CD4-positive, alpha-beta memory T cell (primary cell): ENCODE measurements at regions not wholly inside any gene's neighbourhood (a gene's known extent, or its start where the extent isn't known, plus 50 kb on each side); places are given as distances from the start of the nearest gene placed in this dataset.
A peak's percentile ranks its signal among the peaks of the same experiment; 100 is the strongest.
"Not testable (repeated sequence)": the region's sequence is repeated elsewhere in the genome, so short reads cannot be mapped to it uniquely, and the experiment has no call there.

Source experiments
- CTCF ChIA-PET: fragments of 350-600 bp; sonication (Branson Sonifier 250); formaldehyde crosslinking; loops from one replicate; lab custom pipeline; 2021; ENCODE audit warnings: inconsistent platforms; ENCODE audit not compliant: partially characterized antibody; lab: Charles Lee
- POLR2A ChIA-PET: fragments of 350-600 bp; sonication (Branson Sonifier 250); formaldehyde crosslinking; loops from one replicate; lab custom pipeline; 2021; ENCODE audit not compliant: partially characterized antibody; lab: Charles Lee
- DNase-seq, 5 donors: peaks; one replicate each; pipeline versions ENCODE4 v3.0.0 to v3.0.0-alpha.2; 2020 to 2022; ENCODE audit warnings: mixed read lengths in 1 of 5
- H3K27ac ChIP-seq: one replicate; pipeline ENCODE4 v1.7.0; 2013; ENCODE audit warnings: low read depth, low read length
- H3K27me3 ChIP-seq: 2 replicates; pipeline ENCODE4 v1.7.0; 2013; ENCODE audit warnings: mild to moderate bottlenecking, low read length, moderate library complexity; ENCODE audit not compliant: insufficient read depth
- H3K36me3 ChIP-seq: 2 replicates; pipeline ENCODE4 v1.7.0; 2013; ENCODE audit warnings: mild to moderate bottlenecking, low read length, moderate library complexity; ENCODE audit not compliant: insufficient read depth
- H3K4me1 ChIP-seq: 2 replicates; pipeline ENCODE4 v1.7.0; 2013; ENCODE audit warnings: mild to moderate bottlenecking, low read length, moderate library complexity; ENCODE audit not compliant: insufficient read depth
- H3K4me3 ChIP-seq, 2 donors: one replicate each; pipeline ENCODE4 v1.7.0; 2013; ENCODE audit warnings: low read length in 2 of 2, mild to moderate bottlenecking in 1 of 2
- H3K9me3 ChIP-seq, 2 donors: one replicate each; pipeline ENCODE4 v1.7.0; 2013; ENCODE audit warnings: low read length in 2 of 2, control low read depth in 1 of 2; ENCODE audit not compliant: control insufficient read depth in 1 of 2
- H3K27ac Mint-ChIP-seq, 7 donors: one replicate each; pipeline ENCODE4 v1.8.0; 2020 to 2021; ENCODE audit warnings: mixed read lengths in 7 of 7, mild to moderate bottlenecking in 6 of 7, inconsistent platforms in 3 of 7, moderate library complexity in 3 of 7
- H3K27me3 Mint-ChIP-seq, 2 donors: one replicate each; pipeline ENCODE4 v1.8.0; 2020 to 2021; ENCODE audit warnings: mixed read lengths in 2 of 2
- H3K36me3 Mint-ChIP-seq, 2 donors: one replicate each; pipeline ENCODE4 v1.8.0; 2020 to 2021; ENCODE audit warnings: mixed read lengths in 2 of 2, inconsistent platforms in 1 of 2, mild to moderate bottlenecking in 1 of 2
- H3K4me1 Mint-ChIP-seq, 4 donors: one replicate each; pipeline ENCODE4 v1.8.0; 2020 to 2021; ENCODE audit warnings: mixed read lengths in 4 of 4, mild to moderate bottlenecking in 1 of 4
- H3K4me3 Mint-ChIP-seq, 8 donors: one replicate each; pipeline ENCODE4 v1.8.0; 2020 to 2021; ENCODE audit warnings: mixed read lengths in 8 of 8, mild to moderate bottlenecking in 7 of 8, moderate library complexity in 6 of 8, inconsistent platforms in 3 of 8
- H3K9me3 Mint-ChIP-seq, 8 donors: one replicate each; pipeline ENCODE4 v1.8.0; 2020 to 2021; ENCODE audit warnings: mixed read lengths in 8 of 8, mild to moderate bottlenecking in 5 of 8, inconsistent platforms in 3 of 8, moderate library complexity in 1 of 8
- intact Hi-C: fragments of 100-400 bp; cut with micrococcal nuclease; formaldehyde crosslinking; loops from one replicate; pipeline ENCODE4 v1.15.1; 2023

DNA sequence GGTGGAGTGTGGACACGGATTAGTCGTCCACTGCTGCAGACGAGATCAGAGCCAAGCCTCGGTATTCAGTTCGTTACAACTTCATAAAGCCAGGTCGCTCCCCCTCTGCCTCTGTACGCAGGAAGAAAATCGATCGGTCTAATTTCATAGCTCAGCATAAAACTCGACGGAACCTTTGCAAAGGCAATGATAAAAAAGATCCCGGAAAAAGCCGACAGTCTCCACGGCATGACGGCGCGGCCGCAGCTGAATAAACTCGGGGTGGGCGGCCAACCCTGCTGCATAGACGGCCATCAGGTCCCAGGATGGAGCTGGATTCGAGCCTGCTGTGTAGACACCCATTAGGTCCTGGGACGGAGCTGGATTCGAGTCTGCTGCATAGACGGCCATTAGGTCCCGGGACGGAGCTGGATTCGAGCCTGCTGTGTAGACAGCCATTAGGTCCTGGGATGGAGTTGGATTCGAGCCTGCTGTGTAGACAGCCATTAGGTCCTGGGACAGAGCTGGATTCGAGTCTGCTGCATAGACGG lies 113.8 kb upstream of the PPP2R3B start:
- DNase-seq: no peak
- Mint-ChIP-seq H3K27me3 (peaks cover 10 to 11% of the 10 kb centered on the region in 2 donors), H3K9me3 (peaks cover 0 to 13% (median 8%) of the 10 kb centered on the region in 8 donors), H3K27ac (no peak overlapping the region), H3K36me3 (no peaks in the 10 kb centered on the region), H3K4me1 (peaks cover 0 to 5% (median 1%) of the 10 kb centered on the region in 4 donors), H3K4me3 (no peak overlapping the region)
- CTCF ChIA-PET: no interaction called here
- Histone ChIP-seq H3K9me3 (no peaks in the 10 kb centered on the region), H3K27ac (no peak overlapping the region), H3K4me1 (no peaks in the 10 kb centered on the region), H3K4me3 (no peak overlapping the region), H3K36me3 (no peaks in the 10 kb centered on the region), H3K27me3 (no peaks in the 10 kb centered on the region)
- intact Hi-C loops: no loop called here
- POLR2A ChIA-PET: no interaction called here

DNA sequence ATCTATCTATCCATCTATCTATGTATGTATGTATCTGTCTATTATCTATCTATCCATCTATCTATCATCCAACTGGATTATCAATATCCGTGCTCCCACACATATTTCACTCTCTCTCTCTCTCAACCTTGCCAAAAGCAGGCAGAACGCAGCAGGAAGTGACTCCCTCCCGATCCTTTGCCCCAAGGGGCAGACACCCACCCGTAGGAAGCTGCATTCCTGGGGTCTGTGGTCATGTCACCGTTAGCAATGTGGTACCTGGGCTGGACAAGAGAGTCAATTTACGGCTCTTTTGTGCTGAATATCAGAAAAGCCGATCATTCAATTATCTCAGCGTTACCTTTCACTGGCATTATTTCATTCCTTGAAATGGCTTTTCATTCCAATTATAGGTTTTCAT lies 119.6 kb upstream of the PPP2R3B start:
- H3K9me3 Mint-ChIP-seq: peaks cover 6 to 34% (median 14%) of the 10 kb centered on the region in 8 donors
- no peaks in the 10 kb centered on the region for H3K27me3 ChIP-seq
- no peaks in the 10 kb centered on the region for H3K9me3 ChIP-seq
- no peak overlapping the region for H3K4me3 ChIP-seq
- H3K4me3 Mint-ChIP-seq: no peak overlapping the region
- H3K4me1 ChIP-seq: no peaks in the 10 kb centered on the region
- POLR2A ChIA-PET: no interaction called here
- DNase-seq: no peak
- no peaks in the 10 kb centered on the region for H3K36me3 Mint-ChIP-seq
- intact Hi-C loops: no loop called here
- peaks cover 9 to 10% of the 10 kb centered on the region in 2 donors for H3K27me3 Mint-ChIP-seq
- H3K27ac ChIP-seq: no peak overlapping the region
- CTCF ChIA-PET: no interaction called here
- H3K36me3 ChIP-seq: no peaks in the 10 kb centered on the region
- no peaks in the 10 kb centered on the region for H3K4me1 Mint-ChIP-seq
- H3K27ac Mint-ChIP-seq: no peak overlapping the region

DNA sequence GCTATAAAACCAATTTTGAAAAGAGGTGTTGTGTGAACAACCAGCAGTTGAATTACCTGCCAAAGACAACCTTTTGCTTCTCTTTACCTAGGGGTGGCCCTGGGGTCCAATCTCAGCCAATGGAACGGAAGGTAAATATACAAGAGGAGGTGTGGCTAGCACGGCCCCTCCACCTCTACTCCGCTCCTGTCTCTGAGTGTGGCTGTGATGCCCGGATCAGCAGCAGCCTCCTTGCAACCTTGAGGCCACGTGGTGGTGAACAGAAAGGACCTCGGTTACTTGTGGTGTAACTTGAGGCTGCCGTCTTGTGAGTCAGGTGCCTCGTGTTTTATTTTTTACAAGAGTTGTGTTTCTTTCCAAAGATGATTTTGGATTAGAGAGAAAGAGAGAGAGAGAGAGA lies 121.5 kb upstream of the PPP2R3B start:
- no peaks in the 10 kb centered on the region for H3K4me1 Mint-ChIP-seq
- CTCF ChIA-PET: no interaction called here
- intact Hi-C loops: no loop called here

DNA sequence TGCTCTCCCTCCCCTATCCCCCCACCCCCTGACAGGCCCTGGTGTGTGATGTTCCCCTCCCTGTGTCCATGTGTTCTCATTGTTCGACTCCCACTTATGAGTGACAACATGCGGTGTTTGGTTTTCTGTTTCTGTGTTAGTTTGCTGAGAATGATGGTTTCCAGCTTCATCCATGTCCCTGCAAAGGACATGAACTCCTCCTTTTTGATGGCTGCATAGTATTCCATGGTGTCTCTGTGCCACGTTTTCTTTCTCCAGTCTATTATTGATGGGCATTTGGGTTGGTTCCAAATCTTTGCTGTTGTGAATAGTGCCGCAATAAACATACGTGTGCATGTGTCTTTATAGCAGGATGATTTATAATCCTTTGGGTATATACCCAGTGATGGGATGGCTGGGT lies 121.8 kb upstream of the SHOX start:
- H3K9me3 ChIP-seq, H3K4me3 Mint-ChIP-seq, H3K4me1 Mint-ChIP-seq, intact Hi-C loops, H3K27me3 Mint-ChIP-seq, H3K27ac Mint-ChIP-seq, H3K4me1 ChIP-seq, H3K36me3 Mint-ChIP-seq, H3K36me3 ChIP-seq, H3K27me3 ChIP-seq, DNase-seq, H3K27ac ChIP-seq, H3K4me3 ChIP-seq, CTCF ChIA-PET, POLR2A ChIA-PET: not testable (repeated sequence)
- peaks cover 0 to 21% (median 11%) of the 10 kb centered on the region in 8 donors for H3K9me3 Mint-ChIP-seq

More for the DNA sequence above, 121.5 kb upstream of the PPP2R3B start:
- Histone ChIP-seq H3K4me3 (no peak overlapping the region), H3K4me1 (no peaks in the 10 kb centered on the region), H3K27me3 (no peaks in the 10 kb centered on the region), H3K27ac (no peak overlapping the region), H3K9me3 (no peaks in the 10 kb centered on the region), H3K36me3 (no peaks in the 10 kb centered on the region)
- no peak overlapping the region for H3K27ac Mint-ChIP-seq
- no peak for DNase-seq
- peaks cover 0 to 1% of the 10 kb centered on the region in 2 donors for H3K27me3 Mint-ChIP-seq
- POLR2A ChIA-PET: no interaction called here
- H3K9me3 Mint-ChIP-seq: peaks cover 0 to 21% (median 11%) of the 10 kb centered on the region in 8 donors
- H3K36me3 Mint-ChIP-seq: no peaks in the 10 kb centered on the region
- H3K4me3 Mint-ChIP-seq: no peak overlapping the region

DNA sequence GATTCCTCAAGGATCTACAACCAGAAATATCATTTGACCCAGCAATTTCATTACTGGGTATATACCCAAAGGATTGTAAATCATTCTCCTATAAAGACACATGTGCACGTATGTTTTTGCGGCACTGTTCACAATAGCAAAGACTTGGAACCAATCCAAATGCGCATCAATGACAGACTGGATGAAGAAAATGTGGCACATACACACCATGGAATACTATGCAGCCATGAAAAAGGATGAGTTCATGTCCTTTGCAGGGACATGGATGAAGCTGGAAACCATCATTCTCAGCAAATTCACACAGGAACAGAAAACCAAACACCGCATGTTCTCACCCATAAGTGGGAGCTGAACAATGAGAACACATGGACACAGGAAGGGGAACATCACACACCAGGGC lies 119.5 kb upstream of the SHOX start:
- H3K4me3 Mint-ChIP-seq, H3K27me3 ChIP-seq, POLR2A ChIA-PET, H3K27me3 Mint-ChIP-seq, H3K9me3 ChIP-seq, H3K4me1 ChIP-seq, H3K27ac Mint-ChIP-seq, H3K4me3 ChIP-seq, H3K36me3 ChIP-seq, intact Hi-C loops, H3K36me3 Mint-ChIP-seq, DNase-seq, H3K27ac ChIP-seq, CTCF ChIA-PET, H3K4me1 Mint-ChIP-seq: not testable (repeated sequence)
- peaks cover 0 to 23% (median 11%) of the 10 kb centered on the region in 8 donors for H3K9me3 Mint-ChIP-seq

DNA sequence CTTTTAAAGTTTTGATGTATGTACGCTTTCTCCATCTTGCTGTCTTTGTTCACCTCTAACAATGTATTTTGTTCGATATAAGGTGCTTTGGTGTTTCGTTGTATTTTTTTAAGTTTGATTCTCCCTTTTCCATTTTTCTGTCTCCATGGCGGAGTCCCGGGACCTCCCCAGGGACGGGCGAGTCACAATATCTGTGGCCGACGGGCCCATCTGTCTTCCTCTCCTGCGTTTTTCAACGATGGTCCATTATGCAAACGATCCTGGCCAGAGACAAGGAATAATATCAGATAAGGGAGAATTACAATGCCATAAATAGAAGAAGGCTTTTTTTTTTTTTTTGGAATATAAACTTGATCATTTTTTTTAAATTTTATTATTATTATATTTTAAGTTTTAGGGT lies 112.3 kb upstream of the SHOX start:
- peaks cover 0 to 21% (median 7%) of the 10 kb centered on the region in 8 donors for H3K9me3 Mint-ChIP-seq

DNA sequence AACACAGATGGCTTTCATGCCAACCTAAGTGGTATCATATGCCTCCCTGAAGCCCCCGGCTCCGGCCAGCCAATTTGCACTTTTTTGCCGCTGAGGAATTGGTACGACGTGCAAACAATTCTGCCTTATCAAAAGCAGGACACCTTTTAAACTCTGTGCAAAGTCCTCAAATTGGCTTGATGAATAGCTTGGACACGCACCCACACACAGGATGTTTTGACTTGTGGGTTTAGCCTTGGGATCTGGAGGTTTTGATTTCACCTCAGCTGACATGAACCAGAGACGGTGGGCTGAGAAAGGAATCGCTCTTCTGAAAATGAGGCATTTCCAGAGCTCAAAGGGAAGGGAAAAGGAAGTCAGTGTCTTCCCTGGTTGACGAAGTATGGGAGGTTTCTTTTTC lies 110.8 kb upstream of the SHOX start:
- H3K9me3 ChIP-seq: no peaks in the 10 kb centered on the region
- Mint-ChIP-seq H3K27ac (no peak overlapping the region), H3K27me3 (no peaks in the 10 kb centered on the region), H3K36me3 (no peaks in the 10 kb centered on the region), H3K4me1 (no peaks in the 10 kb centered on the region), H3K4me3 (no peak overlapping the region), H3K9me3 (peaks cover 0 to 25% (median 8%) of the 10 kb centered on the region in 8 donors)
- H3K4me1 ChIP-seq: no peaks in the 10 kb centered on the region
- intact Hi-C loops: no loop called here
- H3K27ac ChIP-seq: no peak overlapping the region
- H3K27me3 ChIP-seq: no peaks in the 10 kb centered on the region
- H3K4me3 ChIP-seq: no peak overlapping the region
- CTCF ChIA-PET: no interaction called here
- POLR2A ChIA-PET: no interaction called here
- H3K36me3 ChIP-seq: no peaks in the 10 kb centered on the region
- DNase-seq: no peak

More for the DNA sequence above, 112.3 kb upstream of the SHOX start:
- H3K4me1 ChIP-seq: no peaks in the 10 kb centered on the region
- ChIA-PET POLR2A (no interaction called here), CTCF (no interaction called here)
- no peak for DNase-seq
- H3K36me3 ChIP-seq: no peaks in the 10 kb centered on the region
- Mint-ChIP-seq H3K27me3 (no peaks in the 10 kb centered on the region), H3K36me3 (no peaks in the 10 kb centered on the region), H3K4me1 (no peaks in the 10 kb centered on the region), H3K4me3 (no peak overlapping the region), H3K27ac (no peak overlapping the region)
- H3K4me3 ChIP-seq: no peak overlapping the region
- intact Hi-C loops: no loop called here
- no peak overlapping the region for H3K27ac ChIP-seq
- no peaks in the 10 kb centered on the region for H3K9me3 ChIP-seq
- H3K27me3 ChIP-seq: no peaks in the 10 kb centered on the region

DNA sequence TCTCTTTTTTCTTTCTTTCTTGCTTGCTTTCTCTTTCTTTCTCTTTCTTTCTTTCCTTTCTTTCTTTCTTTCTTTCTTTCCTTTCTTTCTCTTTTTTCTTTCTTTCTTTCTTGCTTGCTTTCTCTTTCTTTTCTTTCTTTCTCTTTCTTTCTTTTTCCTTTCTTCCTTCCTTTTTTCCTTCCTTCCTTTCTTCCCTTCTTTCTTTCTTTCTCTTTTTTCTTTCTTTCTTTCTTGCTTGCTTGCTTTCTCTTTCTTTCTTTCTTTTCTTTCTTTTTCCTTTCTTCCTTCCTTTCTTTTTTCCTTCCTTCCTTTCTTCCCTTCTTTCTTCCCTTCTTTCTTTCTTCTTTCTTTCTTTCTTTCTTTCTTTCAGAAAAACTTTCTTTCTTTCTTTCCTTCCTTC lies 108.1 kb upstream of the SHOX start:
- no peaks in the 10 kb centered on the region for H3K27me3 Mint-ChIP-seq
- no peaks in the 10 kb centered on the region for H3K36me3 ChIP-seq
- H3K27ac ChIP-seq: no peak overlapping the region
- no peaks in the 10 kb centered on the region for H3K9me3 ChIP-seq
- CTCF ChIA-PET: no interaction called here
- no peak overlapping the region for H3K4me3 Mint-ChIP-seq
- no peaks in the 10 kb centered on the region for H3K36me3 Mint-ChIP-seq
- H3K9me3 Mint-ChIP-seq: peaks cover 0 to 23% (median 8%) of the 10 kb centered on the region in 8 donors
- H3K27me3 ChIP-seq: no peaks in the 10 kb centered on the region
- no peaks in the 10 kb centered on the region for H3K4me1 ChIP-seq
- intact Hi-C loops: no loop called here
- peaks cover 0 to 3% (median 0%) of the 10 kb centered on the region in 4 donors for H3K4me1 Mint-ChIP-seq
- DNase-seq: no peak
- H3K27ac Mint-ChIP-seq: peak overlapping the region in 1 of 7 donors; percentile 55
- POLR2A ChIA-PET: no interaction called here
- no peak overlapping the region for H3K4me3 ChIP-seq
